ENCODE measurements at regions not wholly inside any gene's neighbourhood (a gene's known extent, or its start where the extent isn't known, plus 50 kb on each side); places are given as distances from the start of the nearest gene placed in this dataset.

DNA sequence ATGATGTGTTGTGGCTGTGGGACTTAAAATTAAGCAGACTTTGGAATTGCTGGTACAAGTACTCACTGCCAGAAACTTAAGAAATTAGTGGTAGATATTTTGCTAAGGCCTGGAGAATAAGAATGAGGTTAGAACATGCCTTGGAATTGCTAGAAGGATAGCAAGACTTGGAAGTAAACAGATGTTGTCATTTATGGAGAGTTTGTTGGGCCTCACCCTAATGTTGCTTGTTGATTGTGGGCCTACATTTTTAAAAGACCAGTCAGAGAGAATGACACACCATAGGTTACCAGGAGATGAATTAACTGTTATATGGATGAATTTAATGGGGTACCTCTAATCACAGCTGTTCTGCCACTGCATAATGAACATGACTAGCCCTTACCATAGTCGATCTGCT, 120.1 kb upstream of the GAS1 start:
- TF ChIP-seq POLR2AphosphoS5 (IDR thresholded peaks at IDR 0.05; ENCODE audit: low read depth) (no peak), GABPA (IDR thresholded peaks at IDR 0.05; ENCODE audit: low read depth) (no peak), SPI1 (IDR thresholded peaks at IDR 0.05; ENCODE audit: borderline replicate concordance, low read depth) (no peak)
- TF ChIP-seq, protein P1, sequence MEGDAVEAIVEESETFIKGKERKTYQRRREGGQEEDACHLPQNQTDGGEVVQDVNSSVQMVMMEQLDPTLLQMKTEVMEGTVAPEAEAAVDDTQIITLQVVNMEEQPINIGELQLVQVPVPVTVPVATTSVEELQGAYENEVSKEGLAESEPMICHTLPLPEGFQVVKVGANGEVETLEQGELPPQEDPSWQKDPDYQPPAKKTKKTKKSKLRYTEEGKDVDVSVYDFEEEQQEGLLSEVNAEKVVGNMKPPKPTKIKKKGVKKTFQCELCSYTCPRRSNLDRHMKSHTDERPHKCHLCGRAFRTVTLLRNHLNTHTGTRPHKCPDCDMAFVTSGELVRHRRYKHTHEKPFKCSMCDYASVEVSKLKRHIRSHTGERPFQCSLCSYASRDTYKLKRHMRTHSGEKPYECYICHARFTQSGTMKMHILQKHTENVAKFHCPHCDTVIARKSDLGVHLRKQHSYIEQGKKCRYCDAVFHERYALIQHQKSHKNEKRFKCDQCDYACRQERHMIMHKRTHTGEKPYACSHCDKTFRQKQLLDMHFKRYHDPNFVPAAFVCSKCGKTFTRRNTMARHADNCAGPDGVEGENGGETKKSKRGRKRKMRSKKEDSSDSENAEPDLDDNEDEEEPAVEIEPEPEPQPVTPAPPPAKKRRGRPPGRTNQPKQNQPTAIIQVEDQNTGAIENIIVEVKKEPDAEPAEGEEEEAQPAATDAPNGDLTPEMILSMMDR (IDR thresholded peaks at IDR 0.05; ENCODE audit: insufficient read depth, low read length) = no peak
- TF ChIP-seq, protein P2, sequence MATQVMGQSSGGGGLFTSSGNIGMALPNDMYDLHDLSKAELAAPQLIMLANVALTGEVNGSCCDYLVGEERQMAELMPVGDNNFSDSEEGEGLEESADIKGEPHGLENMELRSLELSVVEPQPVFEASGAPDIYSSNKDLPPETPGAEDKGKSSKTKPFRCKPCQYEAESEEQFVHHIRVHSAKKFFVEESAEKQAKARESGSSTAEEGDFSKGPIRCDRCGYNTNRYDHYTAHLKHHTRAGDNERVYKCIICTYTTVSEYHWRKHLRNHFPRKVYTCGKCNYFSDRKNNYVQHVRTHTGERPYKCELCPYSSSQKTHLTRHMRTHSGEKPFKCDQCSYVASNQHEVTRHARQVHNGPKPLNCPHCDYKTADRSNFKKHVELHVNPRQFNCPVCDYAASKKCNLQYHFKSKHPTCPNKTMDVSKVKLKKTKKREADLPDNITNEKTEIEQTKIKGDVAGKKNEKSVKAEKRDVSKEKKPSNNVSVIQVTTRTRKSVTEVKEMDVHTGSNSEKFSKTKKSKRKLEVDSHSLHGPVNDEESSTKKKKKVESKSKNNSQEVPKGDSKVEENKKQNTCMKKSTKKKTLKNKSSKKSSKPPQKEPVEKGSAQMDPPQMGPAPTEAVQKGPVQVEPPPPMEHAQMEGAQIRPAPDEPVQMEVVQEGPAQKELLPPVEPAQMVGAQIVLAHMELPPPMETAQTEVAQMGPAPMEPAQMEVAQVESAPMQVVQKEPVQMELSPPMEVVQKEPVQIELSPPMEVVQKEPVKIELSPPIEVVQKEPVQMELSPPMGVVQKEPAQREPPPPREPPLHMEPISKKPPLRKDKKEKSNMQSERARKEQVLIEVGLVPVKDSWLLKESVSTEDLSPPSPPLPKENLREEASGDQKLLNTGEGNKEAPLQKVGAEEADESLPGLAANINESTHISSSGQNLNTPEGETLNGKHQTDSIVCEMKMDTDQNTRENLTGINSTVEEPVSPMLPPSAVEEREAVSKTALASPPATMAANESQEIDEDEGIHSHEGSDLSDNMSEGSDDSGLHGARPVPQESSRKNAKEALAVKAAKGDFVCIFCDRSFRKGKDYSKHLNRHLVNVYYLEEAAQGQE (IDR thresholded peaks at IDR 0.05; ENCODE audit: insufficient replicate concordance, low read depth) = no peak
